ENCODE measurements at regions not wholly inside any gene's neighbourhood (a gene's known extent, or its start where the extent isn't known, plus 50 kb on each side); places are given as distances from the start of the nearest gene placed in this dataset.

DNA sequence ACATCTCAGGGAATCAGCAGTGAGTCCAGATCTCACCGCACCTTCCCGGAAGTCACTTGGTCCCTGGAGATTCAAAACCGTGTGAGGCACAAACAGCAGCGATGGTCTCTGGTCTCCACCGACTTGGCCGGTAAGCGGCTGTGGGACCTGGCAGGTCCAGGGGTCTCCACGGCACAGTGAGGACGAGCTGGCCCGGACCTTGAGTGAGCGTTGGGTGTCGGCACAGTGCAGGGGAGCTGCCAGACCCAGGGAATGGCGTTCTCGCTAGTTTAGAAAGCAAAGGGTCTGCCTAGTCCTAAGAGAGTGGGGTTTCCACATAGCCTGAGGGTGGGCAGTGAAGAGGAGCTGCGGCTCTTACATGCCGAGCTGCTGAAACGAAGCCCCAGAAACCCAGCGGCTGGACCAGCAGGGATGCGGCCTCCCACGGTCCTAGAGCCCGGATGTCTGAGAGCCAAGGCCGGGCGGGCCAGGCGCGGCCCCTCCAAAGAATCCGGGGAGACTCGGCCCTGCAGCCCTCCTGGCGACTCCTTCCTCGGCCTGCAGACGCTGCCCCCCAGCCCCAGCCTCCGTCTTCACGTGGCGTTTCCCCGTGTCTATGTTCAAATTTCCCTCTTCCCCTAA, 185.0 kb downstream of the ERMARD start:
- Mint-ChIP-seq H3K4me3 (no peak overlapping the region), H3K27ac (no peak overlapping the region), H3K9me3 (no peaks in the 10 kb centered on the region), H3K27me3 (peaks cover 6% of the 10 kb centered on the region), H3K36me3 (no peaks in the 10 kb centered on the region), H3K4me1 (no peaks in the 10 kb centered on the region)
- no peak for DNase-seq

DNA sequence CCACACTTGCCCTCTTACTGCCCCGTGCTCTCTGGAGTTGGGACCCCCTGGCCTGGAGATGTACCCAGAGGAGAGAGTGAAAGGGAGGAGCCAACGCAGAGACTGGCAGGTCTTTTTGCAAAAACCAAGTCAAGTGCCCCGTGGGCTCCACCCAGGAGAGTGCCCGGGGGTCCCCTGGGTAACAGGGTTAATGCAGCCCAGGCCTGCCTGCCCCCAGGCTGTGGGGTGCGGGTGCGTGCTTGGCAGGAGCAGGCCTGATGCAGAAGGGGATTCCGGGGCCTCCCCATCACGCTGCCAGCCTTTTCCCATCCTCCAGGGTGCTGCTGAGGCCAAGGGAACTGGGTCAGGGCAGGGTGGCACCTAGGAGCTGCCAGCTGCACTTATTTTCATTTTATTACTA, 184.4 kb downstream of the ERMARD start:
- Mint-ChIP-seq H3K4me3 (no peak overlapping the region), H3K27me3 (peaks cover 1% of the 10 kb centered on the region), H3K36me3 (no peaks in the 10 kb centered on the region), H3K9me3 (no peaks in the 10 kb centered on the region), H3K27ac (no peak overlapping the region), H3K4me1 (no peaks in the 10 kb centered on the region)
- DNase-seq = no peak

- Mint-ChIP-seq H3K4me1 (no peaks in the 10 kb centered on the region), H3K27me3 (no peaks in the 10 kb centered on the region), H3K36me3 (no peaks in the 10 kb centered on the region), H3K4me3 (no peak overlapping the region), H3K9me3 (no peaks in the 10 kb centered on the region), H3K27ac (no peak overlapping the region)
- no peak for DNase-seq
Measured at GRCh38 chr6:169935348-169935718, 183.9 kb downstream of the ERMARD start.

DNA sequence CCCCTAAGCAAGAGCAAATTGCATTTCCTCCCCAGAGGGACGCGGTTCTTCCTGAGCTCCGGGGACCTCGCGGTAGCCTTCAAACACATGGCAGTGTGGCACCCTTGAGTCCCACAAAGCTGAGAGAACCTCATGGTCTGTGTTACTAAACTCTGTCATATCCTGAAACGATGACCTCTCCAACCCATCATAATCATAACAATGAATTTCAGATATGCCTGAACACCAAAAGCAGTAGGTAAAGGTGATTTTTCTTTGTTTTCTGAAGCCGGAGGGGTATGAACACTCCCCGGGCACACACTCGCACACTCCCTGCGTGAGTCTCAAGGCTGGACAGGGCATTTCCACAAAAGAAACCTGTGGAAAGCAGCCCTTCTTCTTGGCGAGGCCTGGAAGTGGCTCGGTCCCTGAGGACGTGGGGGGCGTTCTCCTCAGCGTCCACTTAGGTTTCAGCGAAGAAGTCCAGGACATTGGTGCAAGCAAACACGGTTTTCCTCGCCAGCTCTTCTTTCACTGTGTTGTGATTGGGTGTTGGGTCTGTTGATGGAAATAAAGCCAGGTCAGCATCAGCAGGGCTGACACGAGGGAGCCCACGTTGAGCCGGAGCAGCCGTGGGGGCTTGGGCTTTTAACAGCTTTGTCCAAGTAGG, 183.4 kb downstream of the ERMARD start:
- H3K4me3 Mint-ChIP-seq = no peak overlapping the region
- no peak overlapping the region for H3K27ac Mint-ChIP-seq
- no peaks in the 10 kb centered on the region for H3K36me3 Mint-ChIP-seq
- H3K4me1 Mint-ChIP-seq = no peaks in the 10 kb centered on the region
- no peaks in the 10 kb centered on the region for H3K27me3 Mint-ChIP-seq
- H3K9me3 Mint-ChIP-seq = no peaks in the 10 kb centered on the region
- no peak for DNase-seq

DNA sequence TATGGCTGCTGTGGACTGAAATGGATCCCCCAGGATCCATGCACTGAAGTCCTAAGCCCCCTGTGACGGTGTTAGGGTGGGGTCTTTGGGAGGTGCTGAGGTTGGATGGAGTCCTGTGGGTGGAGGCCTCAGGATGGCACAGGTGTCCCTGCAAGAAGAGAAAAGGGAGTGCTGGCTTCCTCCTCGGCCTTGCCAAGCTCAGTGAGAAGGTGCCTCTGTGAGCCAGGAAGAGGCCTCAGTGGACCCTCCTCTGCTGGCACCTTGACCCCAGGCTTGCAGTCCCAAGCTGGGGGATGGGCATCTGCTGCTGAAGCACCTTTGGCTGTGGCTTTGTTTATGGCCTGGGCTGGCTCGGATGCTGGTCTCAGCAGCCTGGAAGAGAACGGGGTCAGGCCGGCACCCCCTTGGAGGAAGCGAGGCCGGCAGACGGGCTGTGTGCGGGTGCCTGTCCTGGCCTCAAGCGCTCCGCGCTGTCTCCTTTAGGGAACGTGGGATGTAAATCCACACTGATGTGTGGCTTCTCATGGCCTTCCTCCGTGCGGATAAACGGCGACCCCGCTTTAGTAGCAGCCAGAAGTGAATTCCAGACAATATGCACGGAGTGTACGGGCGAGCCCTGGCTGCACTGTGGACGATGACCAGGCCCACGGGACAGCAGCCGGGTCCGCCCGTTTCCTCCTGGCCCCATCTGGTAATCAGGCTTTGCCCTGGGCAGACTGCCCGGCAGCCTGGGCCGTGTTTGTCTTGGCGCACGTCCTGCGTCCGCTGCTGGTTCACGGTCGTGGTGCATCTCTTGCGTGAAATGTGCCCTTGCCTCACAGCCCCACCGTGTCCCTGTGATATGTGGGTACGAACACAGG, 182.6 kb downstream of the ERMARD start:
- Mint-ChIP-seq H3K27me3 (peaks cover 3% of the 10 kb centered on the region), H3K27ac (no peak overlapping the region), H3K9me3 (no peaks in the 10 kb centered on the region), H3K36me3 (no peaks in the 10 kb centered on the region), H3K4me3 (no peak overlapping the region), H3K4me1 (no peaks in the 10 kb centered on the region)
- no peak for DNase-seq

DNA sequence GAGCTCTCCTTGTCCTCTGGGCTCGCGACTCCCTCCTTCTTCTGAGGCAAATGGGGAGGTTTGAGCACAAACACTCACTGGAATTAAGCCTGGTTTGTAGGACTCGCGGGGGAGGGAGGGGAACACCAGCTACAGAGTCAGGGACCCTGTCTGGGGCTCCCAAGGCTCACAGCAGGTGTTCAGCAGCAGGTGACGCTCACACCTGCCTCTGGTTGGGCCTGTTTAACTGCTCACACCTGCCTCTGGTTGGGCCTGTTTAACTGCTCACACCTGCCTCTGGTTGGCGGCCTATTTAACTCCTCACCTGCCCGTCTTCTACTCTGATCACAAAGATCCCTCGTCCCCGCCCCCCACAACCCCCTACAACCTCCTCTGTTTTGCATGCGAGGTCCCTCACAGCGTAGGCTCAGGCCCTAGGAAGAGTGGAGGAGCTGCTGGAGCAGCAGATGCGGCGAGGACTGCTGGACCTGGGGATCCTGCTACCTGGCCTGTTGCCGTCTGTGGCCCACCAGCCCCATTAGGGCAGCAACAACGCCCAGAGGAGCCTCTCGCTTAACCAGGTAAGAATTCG, 181.9 kb downstream of the ERMARD start:
- Mint-ChIP-seq H3K9me3 (no peaks in the 10 kb centered on the region), H3K36me3 (no peaks in the 10 kb centered on the region), H3K4me3 (no peak overlapping the region), H3K27me3 (peaks cover 8% of the 10 kb centered on the region), H3K4me1 (no peaks in the 10 kb centered on the region), H3K27ac (no peak overlapping the region)
- DNase-seq = no peak

DNA sequence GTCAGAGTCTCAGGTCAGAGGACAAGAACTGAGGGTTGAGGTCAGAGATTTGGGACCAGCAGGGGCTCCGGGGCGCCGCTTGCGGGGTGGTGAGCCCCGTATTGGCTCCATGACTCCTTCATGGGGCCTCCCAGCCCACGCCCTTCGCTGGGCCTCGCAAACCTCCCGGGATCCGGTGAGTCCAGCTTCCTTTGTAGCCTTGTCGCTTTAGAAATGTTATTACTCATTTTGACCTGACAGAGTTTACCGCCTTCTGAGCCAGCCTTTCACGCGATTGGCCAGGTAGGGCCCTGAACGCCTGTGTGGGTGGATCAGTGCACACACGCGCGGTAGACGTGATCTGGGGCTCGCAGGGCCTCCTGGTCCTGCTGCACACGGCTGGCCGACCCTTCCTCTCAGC, 181.1 kb downstream of the ERMARD start:
- no peaks in the 10 kb centered on the region for H3K9me3 Mint-ChIP-seq
- no peaks in the 10 kb centered on the region for H3K36me3 Mint-ChIP-seq
- H3K27ac Mint-ChIP-seq = no peak overlapping the region
- H3K4me3 Mint-ChIP-seq = no peak overlapping the region
- H3K27me3 Mint-ChIP-seq = peaks cover 8% of the 10 kb centered on the region
- no peak for DNase-seq
- no peaks in the 10 kb centered on the region for H3K4me1 Mint-ChIP-seq

GRCh38 chr6:169931261-169931660, 179.8 kb downstream of the ERMARD start:
- peaks cover 8% of the 10 kb centered on the region for H3K27me3 Mint-ChIP-seq
- no peaks in the 10 kb centered on the region for H3K4me1 Mint-ChIP-seq
- no peak overlapping the region for H3K27ac Mint-ChIP-seq
- H3K36me3 Mint-ChIP-seq = no peaks in the 10 kb centered on the region
- no peak for DNase-seq
- H3K4me3 Mint-ChIP-seq = no peak overlapping the region
- no peaks in the 10 kb centered on the region for H3K9me3 Mint-ChIP-seq

- Mint-ChIP-seq H3K9me3 (no peaks in the 10 kb centered on the region), H3K27ac (no peak overlapping the region), H3K4me3 (no peak overlapping the region), H3K27me3 (peaks cover 8% of the 10 kb centered on the region), H3K4me1 (no peaks in the 10 kb centered on the region), H3K36me3 (no peaks in the 10 kb centered on the region)
- DNase-seq = no peak
Measured at GRCh38 chr6:169930799-169931198, 179.4 kb downstream of the ERMARD start.

DNA sequence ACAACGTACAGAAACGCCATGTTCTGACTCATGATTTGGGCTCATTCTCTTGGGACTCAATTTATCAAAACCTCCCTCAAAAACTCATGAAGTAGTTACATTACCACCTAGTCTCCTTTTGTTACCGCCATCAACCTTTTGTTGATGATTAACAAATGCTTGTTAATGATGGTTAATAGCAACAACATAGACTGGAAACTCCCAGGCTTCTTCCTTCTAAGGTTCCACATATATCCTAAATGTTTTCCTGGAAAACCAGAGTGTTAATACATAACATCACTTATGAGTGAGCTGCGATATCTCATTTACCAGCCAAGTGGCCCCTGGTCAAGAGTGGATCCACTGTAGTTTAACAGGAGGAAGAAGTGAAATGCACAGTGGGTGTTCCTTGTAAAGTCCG, 176.3 kb downstream of the ERMARD start:
- H3K4me1 Mint-ChIP-seq = no peaks in the 10 kb centered on the region
- H3K4me3 Mint-ChIP-seq = no peak overlapping the region
- no peaks in the 10 kb centered on the region for H3K9me3 Mint-ChIP-seq
- H3K27ac Mint-ChIP-seq = no peak overlapping the region
- DNase-seq = no peak
- H3K36me3 Mint-ChIP-seq = no peaks in the 10 kb centered on the region
- H3K27me3 Mint-ChIP-seq = peaks cover 8% of the 10 kb centered on the region

DNA sequence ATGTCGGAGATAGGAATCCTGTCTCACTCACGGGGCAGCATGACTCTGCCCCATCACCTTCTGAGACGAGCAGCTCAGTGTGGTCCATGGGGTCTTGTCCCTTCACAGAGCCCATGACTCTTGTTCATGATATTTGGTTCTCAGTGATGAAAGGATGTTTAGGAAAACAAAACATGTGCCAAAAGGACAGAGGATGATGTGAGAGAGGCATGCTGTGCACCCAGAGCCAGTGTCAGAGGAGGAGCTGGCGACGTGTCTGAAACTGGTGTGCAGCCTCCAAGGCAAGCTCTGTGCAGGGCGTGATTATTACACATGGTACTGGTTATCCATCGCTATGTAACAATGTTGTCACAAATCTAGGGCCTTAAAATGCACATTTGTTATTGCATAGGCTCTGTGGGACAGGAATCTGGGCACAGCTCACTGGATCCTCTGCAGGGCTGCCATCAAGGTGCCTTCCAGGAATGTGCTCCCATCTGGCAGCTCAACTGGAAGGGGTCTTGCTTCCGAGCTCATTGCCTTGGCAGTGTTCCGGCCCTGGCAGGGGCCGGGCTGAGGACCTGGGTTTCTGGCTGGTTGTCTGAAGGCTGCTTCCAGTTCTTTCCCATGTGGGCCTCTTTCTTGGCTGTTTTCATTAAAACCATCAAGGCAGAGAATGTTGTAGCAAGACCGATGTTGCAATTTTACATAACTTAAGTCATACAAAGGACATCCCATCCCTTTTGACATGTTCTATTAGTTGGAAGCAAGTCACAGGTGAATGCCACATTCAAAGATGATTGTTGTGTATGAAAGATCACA, 175.4 kb downstream of the ERMARD start:
- peaks cover 8% of the 10 kb centered on the region for H3K27me3 Mint-ChIP-seq
- H3K4me1 Mint-ChIP-seq = no peaks in the 10 kb centered on the region
- H3K27ac Mint-ChIP-seq = no peak overlapping the region
- H3K4me3 Mint-ChIP-seq = no peak overlapping the region
- no peak for DNase-seq
- no peaks in the 10 kb centered on the region for H3K9me3 Mint-ChIP-seq
- no peaks in the 10 kb centered on the region for H3K36me3 Mint-ChIP-seq

GRCh38 chr6:169923468-169924464, 172.3 kb downstream of the ERMARD start:
- no peaks in the 10 kb centered on the region for H3K9me3 Mint-ChIP-seq
- H3K27ac Mint-ChIP-seq = no peak overlapping the region
- H3K4me1 Mint-ChIP-seq = no peaks in the 10 kb centered on the region
- no peak for DNase-seq
- H3K4me3 Mint-ChIP-seq = no peak overlapping the region
- no peaks in the 10 kb centered on the region for H3K36me3 Mint-ChIP-seq
- peaks cover 1% of the 10 kb centered on the region for H3K27me3 Mint-ChIP-seq

GRCh38 chr6:169921853-169922824, 170.7 kb downstream of the ERMARD start:
- peak; percentile 54 for DNase-seq
- Mint-ChIP-seq H3K27me3 (no peaks in the 10 kb centered on the region), H3K4me1 (no peaks in the 10 kb centered on the region), H3K9me3 (no peaks in the 10 kb centered on the region), H3K36me3 (no peaks in the 10 kb centered on the region), H3K4me3 (no peak overlapping the region), H3K27ac (no peak overlapping the region)
